ENCODE measurements at regions not wholly inside any gene's neighbourhood (a gene's known extent, or its start where the extent isn't known, plus 50 kb on each side); places are given as distances from the start of the nearest gene placed in this dataset.

DNA sequence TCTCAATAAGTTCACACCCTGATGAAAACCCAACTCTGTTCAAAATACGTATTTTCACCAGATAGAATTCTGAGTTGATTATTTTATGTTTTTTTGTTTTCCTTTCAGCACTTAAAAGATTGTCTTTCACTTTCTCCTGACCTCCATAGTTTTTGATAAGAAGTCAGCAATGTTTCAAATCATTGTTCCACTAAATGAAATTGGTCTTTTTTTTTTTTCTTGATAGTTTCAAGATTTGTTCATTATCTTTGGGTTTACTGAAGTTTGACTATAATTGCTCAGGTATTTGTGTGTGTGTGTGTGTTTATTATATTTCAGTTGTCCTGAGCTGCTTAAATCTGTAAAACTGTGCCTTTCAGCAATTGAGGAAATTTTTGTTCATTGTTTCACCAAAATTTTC is 498.7 kb downstream of the TLE1 start:
- TF ChIP-seq CTCF (IDR thresholded peaks at IDR 0.05; ENCODE audit: low read depth, low read length) (no peak), MAX (IDR thresholded peaks at IDR 0.05; ENCODE audit: low read depth, low read length) (no peak), POLR2A (IDR thresholded peaks at IDR 0.05; ENCODE audit: extremely low read depth, insufficient read length) (no peak), MYC (IDR thresholded peaks at IDR 0.05; ENCODE audit: low read depth, low read length) (no peak)
